ENCODE measurements at regions not wholly inside any gene's neighbourhood (a gene's known extent, or its start where the extent isn't known, plus 50 kb on each side); places are given as distances from the start of the nearest gene placed in this dataset.
A peak's percentile ranks its signal among the peaks of the same experiment; 100 is the strongest.
"Not testable (repeated sequence)": the region's sequence is repeated elsewhere in the genome, so short reads cannot be mapped to it uniquely, and the experiment has no call there.

DNA sequence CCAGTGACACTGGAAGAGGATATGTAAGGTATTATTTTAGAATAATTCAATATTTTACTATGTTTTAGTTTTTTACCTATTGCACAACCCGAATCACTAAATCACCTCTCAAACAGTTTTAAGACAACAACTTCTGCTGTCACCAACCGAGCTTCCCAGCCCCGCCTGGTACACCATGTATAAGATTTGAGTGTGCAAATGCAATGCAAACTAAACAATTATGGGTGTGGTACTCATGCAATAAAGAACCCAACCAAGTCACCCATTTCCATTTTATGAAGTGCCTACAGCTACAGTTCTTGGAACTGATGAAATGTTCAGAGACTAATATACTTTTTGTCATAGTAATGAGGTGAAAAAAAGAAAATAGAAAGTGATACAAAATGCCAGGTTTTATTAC, 256.2 kb downstream of the TAFA4 start:
- DNase-seq = no peak

DNA sequence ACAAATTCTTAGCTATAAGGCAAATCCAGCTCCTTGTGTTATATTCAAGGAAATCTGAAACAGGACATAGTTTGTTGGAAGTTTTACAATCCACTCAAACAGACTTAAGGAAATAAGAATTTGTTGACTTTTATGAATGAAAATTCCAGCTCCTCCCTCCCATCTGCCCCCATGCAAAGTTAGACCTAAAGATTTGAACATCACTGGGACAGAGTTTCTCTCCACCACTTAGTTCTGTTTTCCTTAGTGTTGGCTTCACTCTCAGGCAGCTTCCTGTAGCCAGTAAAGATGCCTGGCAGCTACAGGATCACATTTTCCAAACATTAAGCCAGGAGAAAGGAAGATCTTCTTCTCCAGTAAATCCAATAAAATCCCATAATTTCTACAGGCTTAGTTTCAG, 265.0 kb downstream of the TAFA4 start:
- DNase-seq = no peak

DNA sequence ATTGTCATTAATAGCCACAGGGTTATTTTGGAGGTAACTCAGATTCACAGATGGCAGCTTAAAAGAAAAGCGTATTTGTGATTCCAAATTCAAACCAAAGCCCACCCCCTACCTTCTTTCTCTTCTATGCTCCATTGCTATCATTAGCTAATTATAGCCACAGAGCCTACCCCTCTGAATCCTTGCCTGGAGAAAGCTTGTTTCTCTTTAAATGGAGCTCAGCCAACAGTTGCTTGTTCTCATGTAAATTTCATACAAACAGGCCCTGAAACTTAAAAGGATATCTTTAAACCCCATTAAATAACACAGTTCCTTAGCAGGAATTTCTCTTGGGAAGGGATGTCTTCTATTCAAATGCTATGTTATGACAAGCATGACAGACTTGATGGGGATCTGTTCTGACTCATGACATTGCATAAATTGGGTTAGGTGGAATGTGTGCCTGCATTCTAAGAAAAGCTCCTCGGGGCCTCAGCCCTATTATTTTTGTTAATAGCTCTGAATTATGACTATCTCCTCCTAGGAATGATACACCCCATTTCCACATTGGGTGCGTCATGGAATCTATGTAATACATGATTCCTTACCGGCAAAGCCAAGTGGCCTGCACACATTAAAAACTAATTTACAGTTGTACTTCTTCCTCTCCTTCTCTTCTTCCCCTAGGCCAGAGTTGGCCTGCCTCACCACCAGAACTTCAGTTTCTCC, 265.8 kb downstream of the TAFA4 start:
- no peak for DNase-seq

DNA sequence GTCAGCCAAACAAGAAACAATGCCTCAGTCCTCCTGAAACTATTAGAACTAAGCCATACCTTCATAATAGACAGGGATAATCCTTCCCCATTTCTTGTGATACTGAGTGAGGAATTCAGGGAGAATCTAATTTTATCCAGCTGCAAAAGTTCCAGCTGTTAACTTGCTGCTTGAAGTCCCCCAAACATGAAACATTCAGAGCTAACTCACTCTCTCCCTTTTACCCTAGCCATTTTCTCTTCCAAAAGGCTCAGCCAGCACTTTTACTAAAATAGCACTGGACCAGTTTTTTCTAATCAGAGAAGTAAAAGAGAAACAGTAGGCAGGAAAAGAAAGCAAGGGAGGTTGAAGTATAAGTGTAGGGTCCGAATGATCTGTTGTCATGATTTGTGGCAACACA, 268.1 kb downstream of the TAFA4 start:
- no peak for DNase-seq

DNA sequence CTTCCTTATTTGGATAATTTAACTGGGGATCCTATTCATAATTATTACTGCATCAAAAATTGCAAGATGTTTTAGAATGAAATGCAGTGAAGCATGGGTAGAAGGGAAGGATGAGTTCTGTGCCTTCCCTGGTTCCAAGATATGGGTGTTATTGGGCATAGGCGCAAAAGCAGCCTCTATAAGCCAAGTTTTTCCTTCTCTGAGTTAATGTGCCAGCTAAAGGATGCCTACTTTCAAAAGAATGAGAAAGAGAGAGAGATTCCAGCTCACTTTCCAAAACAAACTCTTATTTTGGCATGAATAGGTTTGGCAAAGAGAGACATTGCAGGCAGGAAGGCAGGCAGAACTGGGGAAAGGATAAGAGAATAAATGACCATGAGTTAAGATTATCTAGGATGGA, 270.2 kb downstream of the TAFA4 start:
- DNase-seq = no peak

DNA sequence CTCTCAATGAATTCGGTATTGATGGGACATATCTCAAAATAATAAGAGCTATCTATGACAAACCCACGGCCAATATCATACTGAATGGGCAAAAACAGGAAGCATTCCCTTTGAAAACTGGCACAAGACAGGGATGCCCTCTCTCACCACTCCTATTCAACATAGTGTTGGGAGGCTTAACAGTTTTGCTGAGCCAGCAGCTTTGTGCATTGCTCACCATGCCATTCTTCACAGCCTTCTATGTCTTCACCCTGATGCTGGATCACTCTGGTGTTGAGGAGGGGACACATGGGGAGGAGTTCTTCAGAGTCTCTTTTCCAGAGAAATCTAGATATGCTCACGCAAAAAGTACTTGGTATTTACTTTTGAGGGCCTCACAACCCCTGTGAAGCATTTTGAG, 281.7 kb downstream of the TAFA4 start:
- DNase-seq = not testable (repeated sequence)

DNA sequence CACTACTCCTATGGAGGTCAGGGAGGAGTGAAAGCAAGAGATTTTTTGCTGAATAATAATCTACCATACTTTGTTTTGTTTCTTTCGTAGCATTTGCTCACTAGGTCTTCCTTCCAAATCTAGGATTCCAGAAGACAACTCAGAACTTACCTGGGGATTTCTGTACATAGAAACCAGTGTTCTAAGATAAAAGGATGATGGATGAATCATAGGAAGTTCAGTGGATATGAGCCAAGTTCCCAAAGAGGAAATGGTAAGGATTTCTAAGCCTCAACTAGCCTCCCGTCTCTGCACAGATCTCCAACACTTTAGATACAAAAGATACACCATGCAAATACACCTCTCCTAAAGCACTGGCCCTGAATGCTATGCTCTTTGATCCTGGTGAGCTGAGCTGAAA, 283.9 kb downstream of the TAFA4 start:
- DNase-seq = no peak

DNA sequence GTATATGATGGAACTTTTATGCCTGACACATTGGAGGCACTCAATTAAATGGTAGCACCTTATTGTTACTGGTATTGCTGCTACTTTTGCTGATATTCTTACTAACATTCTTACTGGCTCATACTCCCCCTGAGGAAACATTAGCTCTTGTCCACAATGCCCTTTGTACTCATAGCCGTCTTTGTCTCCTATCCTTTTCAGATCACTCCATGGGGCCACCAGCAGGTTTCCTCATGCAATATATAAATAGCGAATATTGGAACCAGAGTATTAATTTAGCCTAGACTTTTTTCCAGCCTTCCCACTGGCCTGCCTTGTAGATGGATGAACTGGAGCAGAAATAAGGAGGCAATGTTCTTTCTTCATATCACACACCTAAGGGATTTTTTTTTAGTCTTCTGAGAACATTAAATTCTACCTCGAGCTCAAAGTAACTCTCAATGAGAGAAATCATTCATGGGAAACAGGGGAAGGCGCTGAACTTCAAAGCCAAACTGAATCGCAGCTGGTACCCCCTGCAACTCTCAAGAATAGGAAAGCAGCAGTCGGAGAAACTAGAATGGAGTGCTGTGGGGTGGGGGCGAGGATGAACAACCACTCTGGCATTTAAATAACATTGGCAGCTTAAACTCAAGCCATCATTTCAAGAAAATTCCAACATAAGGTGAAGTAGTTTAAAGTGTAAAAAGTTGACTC, 300.3 kb downstream of the TAFA4 start:
- no peak for DNase-seq

DNA sequence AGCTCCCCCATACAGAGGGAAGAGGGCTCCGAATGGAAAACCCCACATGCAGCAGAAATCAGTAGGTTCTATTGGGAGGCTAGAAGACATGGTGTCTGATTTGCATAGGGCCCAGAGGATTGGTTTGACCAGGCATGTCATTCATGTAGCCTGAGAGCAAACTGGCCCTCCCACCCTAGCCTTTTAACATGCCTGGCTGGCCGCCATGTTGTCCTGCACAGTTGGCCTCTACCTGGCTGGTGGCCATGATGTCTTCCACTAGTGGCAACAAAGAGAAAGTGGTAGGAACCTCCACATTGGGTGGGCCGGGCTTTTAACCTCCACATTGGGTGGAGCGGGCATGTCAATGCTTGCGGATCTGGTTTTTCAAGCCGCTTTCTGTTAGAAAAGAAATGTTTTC, 312.1 kb downstream of the TAFA4 start:
- no peak for DNase-seq

DNA sequence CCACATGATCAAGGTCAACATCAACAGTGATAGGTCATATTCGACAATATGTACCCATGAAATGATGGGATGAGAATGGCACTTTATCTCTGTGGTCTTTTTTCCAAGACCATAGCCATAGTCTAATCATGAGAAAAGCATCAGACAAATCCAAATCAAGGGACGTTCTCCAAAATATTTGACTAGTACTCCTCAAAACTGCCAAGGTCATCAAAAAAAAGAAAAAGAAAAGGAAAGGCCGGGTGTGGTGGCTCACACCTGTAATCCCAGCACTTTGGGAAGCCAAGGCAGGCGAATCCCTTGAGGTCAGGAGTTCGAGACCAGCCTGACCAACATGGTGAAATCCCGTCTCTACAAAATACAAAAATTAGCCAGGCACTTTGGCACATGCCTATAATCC, 318.3 kb downstream of the TAFA4 start:
- DNase-seq = no peak

DNA sequence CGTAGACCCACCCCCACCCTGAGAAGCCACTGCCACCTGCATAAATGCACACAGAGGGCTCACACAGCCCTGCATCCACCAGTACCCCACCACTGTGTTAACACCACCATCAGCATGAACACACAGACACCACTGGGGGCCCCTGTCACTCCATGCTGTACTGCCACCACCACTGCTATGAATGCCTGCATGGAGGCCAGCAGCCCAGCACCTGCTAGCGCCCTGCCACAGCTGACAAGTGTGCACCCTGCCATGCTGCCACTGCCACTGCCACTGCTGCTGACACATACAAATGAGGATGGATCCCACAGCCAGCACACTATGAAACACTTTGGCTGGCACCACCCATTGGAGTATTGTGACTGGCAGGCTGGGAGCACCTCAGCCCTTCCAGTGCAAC, 361.0 kb downstream of the TAFA4 start:
- DNase-seq = no peak

DNA sequence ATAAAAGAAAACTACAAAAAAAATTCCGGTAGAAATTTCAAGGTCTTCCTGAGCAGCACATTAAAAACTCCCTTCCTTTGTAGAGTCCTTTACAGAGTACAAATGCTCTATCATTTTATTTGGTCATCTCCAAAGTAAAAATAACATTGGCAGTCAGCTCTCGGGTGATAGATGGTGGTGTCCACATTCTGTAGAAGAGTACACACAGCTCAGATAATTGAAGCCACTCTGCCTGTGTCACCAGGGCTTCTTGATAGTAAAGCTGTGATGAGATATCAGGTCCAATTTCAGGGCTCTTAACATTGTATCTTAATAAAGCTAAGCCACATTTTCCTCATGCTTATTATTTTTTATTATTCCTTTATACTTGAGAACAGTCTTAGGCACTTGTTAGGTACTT, 371.6 kb downstream of the TAFA4 start:
- DNase-seq = no peak

DNA sequence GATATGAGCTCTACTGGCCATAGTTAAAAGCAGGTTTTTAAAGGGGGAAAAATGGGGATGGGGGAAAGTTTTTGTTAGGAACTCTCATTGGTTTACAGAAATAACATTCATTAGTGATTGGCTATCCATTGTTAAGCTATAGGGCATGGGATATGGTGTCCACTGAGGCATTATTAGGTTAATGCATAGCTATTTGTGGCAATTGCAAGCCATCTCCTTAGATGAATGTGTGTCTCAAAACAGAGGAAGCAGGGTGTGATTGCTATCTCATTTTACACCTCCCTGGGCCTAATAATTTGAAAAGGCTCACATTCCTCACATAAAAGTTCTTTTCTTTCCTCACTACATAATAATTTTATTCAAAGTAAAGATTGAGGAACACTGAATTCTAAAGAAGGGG, 396.6 kb downstream of the TAFA4 start:
- DNase-seq = no peak

DNA sequence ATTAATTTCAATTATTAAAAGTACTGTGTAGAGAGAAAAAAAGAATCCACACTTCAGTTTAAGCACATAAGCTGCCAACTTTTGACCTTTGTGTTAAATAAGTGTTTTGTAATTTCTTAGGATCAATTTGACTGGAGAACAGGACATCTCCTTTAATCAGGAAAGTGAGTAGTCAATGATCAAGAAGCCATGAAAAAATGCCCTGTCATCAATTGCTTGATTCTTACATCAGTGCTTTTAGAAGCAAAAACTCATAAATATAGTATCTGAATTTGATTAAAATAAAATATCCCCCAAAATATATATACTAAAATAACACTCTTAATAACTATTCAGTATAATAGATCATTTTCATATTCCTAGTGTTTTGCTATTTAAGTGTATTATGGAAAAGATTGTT, 409.0 kb downstream of the TAFA4 start:
- DNase-seq = no peak

DNA sequence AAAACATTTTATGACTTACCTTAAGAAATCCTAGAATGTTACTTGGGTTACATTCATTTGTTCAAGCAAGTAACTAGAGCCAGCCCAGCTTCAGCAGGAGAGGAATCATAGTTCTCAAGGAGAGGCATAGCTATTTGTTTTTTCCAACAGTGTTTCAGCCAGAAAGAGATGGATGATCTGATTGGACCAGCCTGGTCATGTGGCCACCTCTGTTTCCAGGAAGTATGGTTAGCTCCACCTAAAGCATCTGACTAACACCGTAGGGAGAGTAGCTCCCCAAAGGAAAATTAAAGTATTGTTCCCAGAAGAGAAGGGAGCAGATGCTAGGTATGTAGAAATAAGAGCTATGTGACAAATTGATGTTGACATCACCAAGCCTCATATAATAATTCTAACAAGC, 417.1 kb downstream of the TAFA4 start:
- no peak for DNase-seq

DNA sequence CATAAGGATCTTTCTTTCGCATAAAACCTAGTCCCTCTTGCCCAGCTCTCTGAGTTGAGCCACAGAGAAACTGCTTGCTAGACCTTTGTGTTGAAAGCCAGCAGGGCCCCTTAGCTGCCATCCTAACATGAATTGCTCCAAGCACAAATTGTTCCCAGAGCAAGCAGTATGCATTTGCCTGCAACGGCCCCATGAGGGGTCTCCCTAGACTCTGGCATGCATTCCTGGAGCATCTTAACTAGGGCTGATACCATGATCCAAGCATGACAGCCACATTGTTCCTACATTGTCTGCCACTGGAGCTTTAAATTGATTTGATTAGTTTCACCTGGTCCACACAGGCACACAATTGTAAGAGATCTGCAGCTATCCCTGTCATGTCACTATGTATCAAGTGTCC, 428.1 kb downstream of the TAFA4 start:
- no peak for DNase-seq

DNA sequence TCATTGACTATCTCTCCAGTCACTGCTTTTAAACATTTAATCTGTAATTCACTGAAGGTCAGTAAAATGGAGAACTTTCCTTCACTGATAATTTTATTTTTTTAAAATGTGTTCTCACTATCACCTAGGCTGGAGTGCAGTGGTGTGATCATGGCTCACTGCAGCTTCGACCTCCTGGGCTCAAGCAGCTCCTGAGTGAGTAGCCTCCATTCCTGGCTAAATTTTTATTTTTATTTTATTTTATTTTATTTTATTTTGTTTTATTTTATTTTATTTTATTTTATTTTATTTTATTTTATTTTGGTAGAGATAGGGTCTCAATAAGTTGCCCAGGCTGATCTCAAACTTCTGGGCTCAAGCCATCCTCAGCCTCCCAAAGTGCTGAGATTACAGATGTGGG, 446.5 kb downstream of the TAFA4 start:
- not testable (repeated sequence) for DNase-seq

DNA sequence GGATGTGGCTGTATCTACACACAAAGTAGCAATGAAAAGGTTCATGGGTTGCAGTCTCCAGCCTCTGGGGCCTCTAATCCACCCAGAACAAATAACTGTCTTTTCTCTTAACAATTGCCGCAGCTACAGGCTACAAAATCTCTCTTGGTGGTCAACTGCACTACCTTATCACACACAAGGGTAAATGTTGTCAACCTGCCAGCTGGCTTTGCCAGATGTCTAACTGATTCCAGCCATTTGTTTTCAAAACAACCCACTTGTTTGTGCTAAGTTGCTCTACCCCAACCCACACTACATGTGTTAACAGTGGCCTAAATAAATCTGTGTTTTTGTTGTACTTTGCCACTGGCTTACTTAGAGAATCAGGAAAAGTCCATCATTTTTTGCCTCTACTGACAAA, 447.3 kb downstream of the TAFA4 start:
- no peak for DNase-seq

DNA sequence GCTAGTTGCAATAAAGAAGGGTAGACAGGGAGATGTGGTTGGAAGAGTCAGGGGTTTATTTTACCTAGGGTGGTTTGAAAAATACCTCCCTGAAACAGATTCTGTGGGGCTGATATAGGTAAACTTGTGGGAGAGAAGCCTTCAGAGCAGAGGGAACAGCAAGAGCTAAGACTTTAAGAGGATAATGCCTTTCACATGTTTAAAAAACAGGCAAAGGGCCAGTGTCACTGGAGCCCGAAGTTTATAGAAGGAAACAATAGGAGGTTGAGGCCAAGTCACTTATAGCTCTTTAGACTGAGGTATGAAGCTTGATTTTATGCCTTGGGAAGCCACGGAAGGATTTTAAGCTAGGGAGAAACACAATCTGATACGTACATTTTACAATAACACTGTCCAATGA, 448.7 kb downstream of the TAFA4 start:
- DNase-seq = no peak

DNA sequence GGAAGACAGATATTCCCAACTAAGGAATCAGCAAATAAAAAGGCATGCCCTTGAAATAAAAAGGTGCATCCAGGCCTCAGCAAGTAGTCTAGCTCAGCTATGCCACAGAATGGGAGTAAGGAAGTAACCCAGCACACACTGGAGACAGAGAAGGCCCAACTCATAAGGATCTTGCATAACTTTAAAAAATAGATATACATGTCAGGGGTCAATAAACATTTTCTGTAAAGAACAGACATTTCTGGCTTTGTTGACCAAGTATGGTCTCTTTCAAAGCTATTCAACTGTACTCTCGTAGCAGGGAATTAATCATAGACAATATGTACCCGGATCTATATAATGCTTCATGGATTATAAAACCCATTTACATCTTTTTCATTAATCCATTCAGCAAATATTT, 449.3 kb downstream of the TAFA4 start:
- no peak for DNase-seq

DNA sequence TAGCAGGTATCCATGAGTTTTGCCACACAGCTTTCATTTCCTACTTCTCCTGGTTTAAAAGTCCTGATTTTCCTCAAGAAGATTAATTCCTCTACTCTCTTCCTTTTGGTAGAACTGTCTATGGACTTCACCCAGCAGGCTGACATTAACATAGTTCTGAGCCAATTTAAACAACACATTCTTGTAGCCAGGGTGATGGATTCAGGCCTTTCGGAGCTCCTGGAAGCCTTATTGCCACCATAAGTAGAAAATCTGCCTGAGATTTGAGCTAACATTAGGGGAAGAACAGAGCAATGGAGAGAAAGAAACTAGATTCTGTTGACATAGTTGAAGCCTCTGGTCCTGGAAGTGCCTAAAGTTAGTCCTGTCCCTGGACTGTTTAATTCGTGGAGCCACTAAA, 449.8 kb downstream of the TAFA4 start:
- no peak for DNase-seq

DNA sequence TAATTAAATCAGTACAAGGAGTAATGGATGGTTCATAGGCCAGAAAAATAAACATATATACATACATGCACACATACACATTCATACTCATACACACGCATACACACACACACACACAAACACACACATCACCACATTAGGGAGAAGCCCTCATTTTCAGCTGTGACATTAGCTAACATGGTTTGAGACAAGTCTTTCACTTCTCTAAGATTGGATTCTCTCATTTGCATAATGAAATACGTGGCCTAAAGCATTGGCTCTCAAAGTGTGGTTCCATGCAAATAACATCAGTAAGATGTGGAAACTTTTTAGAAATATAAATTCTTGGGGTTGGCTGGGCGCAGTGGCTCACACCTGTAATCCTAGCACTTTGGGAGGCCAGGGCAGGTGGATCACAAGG, 452.6 kb downstream of the TAFA4 start:
- DNase-seq = no peak

DNA sequence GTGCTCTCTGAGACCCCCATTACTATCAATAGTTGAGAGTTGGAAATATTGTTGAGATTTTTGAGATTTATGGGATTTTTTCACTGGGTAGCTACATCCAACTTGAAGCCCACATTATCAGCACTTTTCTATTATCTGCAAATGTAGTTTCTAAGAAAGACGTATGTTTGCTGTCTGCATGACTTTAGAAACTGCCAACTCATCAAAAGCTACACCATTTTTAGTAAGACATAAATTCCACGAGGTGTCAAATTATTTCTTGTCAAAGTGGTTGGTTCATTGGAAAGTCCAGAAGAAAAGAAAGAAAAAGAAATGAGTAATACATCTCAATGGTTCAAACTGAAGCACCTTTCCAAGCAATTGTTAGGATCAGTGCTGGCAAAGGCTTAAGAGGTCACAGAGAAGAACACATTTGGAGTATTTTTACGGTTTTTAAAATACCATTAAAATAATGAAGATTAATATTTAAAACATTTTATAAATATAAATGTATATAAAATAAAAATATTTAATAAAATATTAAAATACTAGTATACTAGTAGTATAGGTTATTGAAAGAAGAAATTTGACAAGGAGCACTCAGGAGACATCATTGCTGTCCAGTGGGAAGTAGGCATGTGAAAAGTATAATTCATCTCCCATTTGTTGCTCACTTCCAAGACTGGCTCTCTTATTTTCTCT, 463.5 kb downstream of the TAFA4 start:
- DNase-seq = no peak

DNA sequence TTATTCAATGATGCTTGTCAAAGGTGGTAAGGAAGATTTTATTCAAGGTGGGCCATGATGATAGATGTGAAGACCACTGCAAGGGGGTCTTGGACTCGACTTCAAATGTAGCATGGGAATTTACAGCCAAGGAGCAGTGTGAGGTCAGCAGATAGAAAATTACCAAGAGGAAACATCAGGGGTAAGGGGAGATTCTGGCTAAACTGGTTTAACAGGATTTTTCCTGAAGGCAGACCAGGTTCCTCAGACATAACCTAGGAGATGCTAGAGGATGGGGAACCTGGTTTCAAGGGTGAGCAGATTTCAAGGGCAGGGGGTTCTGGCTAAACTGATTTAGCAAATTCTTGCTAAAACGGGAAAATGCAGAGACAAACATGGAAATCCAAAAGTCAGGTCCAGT, 464.9 kb downstream of the TAFA4 start:
- peak; percentile 64 for DNase-seq

DNA sequence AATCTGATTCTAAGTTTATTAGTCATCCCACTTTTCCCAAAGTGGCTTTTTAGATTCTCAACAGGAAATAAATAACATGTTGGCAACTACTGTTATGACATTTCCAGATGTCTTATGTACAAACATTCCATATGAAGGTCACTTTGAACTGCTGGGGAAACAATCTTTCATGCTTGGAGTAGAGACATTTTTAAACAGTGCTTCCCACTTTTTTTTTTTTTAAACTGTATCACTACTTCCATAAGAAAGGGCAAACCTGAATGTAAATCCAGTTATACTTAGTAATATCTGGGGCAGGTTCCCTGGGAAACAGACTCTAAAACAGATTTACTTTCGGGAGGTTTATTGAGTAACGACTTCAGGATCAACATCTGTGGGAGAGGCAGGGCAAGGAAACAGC, 473.8 kb downstream of the TAFA4 start:
- DNase-seq = no peak

Data from islet precursor cell (in vitro differentiated cells).